ENCODE measurements at regions not wholly inside any gene's neighbourhood (a gene's known extent, or its start where the extent isn't known, plus 50 kb on each side); places are given as distances from the start of the nearest gene placed in this dataset.

DNA sequence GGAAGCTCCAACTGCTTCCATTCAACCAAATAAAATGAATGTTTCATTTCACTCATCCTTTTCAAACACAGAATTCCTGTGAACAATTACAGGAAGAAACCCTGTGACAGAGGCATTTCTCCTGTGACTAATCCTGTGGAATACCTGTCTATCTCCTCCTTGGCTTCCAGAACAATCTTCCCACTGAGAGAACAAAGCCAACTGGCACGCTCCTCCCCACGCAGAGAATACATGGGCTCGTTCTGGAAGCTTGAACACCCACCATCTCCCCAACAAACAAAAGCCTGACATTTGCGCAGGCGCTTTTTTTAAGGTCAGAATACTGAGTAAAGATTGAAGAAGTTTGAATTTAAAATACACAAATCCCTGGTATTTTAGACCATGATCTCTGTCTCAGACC is 104.7 kb upstream of the SLC66A3 start:
- DNase-seq = no peak

DNA sequence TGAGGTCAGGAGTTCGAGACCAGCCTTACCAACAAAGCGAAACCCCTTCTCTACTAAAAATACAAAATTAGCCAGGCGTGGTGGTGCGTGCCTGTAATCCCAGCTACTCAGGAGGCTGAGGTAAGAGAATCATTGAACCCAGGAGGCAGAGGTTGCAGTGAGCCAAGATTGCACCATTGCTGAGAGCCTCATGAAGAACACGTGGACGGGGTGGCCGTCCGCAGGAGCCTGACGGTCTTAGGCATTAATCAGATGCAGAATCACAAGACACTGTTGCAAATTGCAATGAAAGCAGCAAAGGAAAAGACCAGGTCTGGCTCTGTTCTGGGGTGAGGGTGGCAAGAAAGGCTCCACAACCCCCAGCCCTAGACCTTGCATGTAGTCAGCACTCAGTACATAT is 104.0 kb upstream of the SLC66A3 start:
- DNase-seq = no peak

DNA sequence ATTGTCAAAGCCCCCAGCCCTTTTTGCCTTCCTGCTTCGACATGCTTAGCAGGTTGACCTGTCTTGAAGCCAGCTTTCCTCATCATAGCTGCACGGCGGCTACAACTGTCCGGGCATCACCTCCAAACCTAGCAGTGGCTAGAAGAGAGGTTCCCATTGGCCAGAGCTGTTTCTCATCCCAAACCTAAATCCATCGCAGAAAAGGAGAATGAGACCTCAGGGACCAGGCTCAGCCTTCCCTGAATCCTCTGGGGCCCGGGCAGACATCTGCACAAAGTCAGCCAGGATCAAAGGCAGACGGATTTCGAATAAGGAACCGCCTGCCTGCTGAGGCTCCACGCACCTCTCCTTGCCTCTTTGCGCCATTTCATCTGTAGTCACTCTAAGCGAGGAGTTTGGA is 101.7 kb upstream of the SLC66A3 start:
- DNase-seq = no peak

- no peak for DNase-seq
These were observed 100.2 kb upstream of the SLC66A3 start for GRCh38 chr2:11054783-11055678.

DNA sequence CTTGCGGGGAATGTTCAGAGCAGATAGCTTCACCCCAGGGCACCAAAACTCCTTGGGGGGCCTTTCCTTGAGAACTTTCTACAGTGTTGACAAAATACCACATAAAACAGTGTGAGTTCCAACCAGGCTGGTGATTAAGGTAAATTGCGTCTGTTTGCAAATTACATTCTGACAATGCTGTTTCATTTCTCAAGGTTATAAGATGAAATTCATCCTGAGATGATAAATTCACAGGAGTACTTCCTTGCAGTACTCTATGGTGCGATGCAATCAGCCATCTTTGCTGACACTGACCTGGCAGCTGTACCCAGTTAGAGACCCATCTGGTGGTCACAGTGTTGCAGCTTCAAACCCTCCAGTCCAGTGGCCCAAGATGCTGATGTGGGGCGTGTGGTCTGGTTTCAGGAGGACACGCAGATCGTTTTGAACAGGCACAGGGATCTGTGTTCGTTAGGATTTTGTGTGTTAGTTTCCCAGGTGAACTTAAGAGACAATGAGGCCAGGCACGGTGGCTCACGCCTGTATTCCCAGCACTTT is 99.5 kb upstream of the SLC66A3 start:
- DNase-seq = no peak

GRCh38 chr2:11056614-11057013 is 98.7 kb upstream of the SLC66A3 start:
- no peak for DNase-seq

DNA sequence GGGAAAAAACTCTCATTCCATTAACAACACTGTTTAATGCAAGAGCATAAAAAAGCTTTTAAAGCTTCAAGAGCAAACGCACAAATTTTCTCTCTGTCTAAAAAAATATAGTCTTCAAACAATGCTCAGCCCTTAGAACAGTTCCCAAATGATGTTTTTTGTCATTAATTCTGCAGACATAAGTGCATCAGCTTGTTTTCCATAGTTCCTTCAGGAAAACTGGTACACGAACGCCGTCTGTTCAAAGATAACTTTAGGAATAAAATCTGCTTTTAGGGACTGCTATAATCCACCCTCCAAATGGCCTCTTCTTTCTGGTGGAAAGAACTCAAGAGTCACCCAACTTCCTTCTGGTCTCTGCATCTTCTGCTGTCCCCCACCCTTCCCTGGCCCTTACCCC is 98.2 kb upstream of the SLC66A3 start:
- no peak for DNase-seq

DNA sequence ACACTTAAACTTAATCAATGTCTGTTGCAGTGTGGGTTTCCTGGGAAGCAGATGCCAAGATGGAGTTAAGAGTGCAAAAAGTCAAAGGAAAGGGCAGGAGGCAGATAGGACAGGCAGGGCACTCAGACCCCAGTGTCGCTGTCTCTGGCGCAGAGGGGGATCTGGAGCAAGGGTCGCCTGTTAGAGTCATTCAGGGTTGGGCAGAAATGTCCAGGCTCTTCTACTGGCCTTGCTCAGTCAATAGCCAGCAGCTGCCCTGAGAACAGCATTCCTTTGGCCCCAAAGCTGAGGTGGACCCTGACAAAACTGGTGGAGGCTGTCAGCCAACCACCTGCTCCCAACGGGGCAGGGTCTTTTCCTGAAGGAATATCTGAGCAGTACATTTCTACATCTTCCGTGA is 97.1 kb upstream of the SLC66A3 start:
- DNase-seq = no peak

DNA sequence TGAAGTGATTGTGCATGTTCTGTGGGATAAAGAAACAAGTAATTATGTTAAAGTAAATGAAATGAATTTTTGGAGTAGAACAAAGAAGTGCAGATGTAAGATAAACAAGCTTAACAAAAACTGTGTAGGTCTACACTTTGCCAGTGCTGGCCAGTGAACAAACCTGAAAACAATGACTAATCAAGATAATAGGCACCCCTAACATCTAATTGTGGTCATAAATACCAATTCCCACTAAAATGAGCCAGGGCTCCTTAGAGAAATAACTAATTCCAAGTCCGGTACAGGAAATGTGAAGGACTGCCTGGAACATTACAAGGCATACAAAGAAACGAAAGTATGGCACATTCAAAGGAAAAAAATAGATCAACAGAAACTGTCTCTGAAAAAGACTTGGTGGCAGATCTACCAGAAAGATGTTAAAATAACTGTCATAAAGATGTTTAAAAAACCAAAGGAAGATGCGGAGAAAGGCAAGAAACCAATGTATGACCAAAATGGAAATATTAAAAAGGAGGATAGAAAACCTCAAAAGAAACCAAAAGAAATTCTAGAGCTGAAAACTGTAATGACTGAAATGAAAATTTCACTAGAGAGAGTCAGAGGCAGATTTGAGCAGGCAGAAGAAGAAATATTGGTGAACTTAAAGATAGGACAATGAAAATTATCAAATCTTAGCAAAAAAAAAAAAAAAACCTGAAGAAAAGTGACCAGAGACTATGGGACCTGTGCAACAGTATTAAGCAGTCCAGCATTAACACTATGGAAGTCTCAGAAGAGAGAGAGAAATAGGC is 94.7 kb upstream of the SLC66A3 start:
- DNase-seq = no peak

DNA sequence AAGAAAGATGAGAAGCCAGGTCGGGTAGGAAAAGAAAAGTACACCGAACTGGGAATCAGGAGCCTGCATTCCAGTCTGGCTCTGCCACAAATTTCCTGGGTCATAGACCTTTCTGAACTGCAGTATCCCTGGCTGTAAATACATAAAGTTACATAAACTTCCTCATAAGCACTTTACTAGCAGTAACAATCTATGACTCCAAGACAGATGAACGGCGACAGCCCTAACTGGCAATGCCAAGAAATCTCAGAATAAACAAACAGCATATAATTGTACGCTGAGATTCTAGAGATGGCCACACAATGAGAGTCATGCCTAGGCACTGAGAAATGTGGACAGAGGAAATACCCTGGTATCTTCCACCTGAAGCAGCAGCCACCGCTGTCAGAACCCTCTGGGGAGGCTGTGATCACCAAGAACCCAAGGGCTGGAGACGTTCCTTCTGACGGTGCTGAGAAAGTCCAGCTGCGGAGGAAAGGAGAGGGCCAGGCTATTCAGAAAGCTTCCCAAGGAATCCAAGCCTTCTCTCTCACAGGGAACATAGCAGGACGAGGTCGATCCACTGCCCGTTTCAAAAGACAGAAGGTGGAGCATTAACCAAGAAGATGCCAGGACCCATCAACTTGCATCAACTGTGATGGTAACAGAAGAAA is 89.3 kb upstream of the SLC66A3 start:
- no peak for DNase-seq

- no peak for DNase-seq
These were observed 87.8 kb upstream of the SLC66A3 start for GRCh38 chr2:11067221-11068078.

GRCh38 chr2:11068079-11068741 is 87.1 kb upstream of the SLC66A3 start:
- DNase-seq = no peak

- no peak for DNase-seq
These were observed 86.3 kb upstream of the SLC66A3 start for GRCh38 chr2:11068856-11069526.

- no peak for DNase-seq
These were observed 85.6 kb upstream of the SLC66A3 start for GRCh38 chr2:11069566-11070185.

- peak; percentile 21 for DNase-seq
These were observed 84.1 kb upstream of the SLC66A3 start for GRCh38 chr2:11071211-11071610.

DNA sequence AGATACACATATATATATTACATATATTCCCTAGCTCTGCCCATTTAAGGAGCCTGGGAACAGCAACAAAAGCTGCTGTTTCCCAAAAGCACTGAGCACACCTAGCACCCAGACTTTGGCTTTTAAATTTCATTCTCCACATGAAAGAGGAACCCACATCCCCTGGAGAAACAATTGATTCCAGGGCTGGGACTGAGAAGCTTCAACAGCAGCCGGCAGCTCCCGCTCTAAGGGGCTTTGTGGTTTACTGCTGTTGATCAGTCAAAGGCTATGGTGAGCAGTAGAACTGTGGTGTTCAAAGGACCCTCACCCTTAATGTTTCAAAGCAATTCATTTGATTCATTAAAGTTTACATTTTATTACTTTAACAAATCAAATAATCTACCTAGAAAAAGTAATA is 83.3 kb upstream of the SLC66A3 start:
- no peak for DNase-seq

GRCh38 chr2:11072550-11072949 is 82.7 kb upstream of the SLC66A3 start:
- DNase-seq = no peak

- DNase-seq = peak; percentile 64
These were observed 82.0 kb upstream of the SLC66A3 start for GRCh38 chr2:11073251-11073650.

DNA sequence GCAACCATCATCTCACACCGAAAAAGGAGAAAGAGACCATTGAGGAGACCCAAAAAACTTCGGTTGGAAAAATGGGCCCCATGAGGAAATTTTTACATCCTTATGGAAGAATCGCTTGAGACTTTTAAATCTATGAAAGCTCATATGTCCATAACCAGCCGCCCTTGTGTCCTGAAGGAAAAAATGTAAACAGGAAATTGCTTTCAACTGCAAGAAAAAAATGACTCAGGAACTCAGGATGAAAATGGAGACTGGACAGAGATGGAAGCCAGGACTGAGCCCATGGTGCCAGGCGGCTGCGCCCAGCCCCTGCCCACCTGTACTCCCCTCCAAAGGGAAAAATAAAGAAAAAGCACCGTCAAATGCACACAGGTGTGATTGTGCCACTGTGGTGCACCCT is 81.5 kb upstream of the SLC66A3 start:
- DNase-seq = no peak

- DNase-seq = no peak
These were observed 80.9 kb upstream of the SLC66A3 start for GRCh38 chr2:11074246-11074820.

All from NCI-H146 (cell line).